ENCODE measurements at regions not wholly inside any gene's neighbourhood (a gene's known extent, or its start where the extent isn't known, plus 50 kb on each side); places are given as distances from the start of the nearest gene placed in this dataset.

DNA sequence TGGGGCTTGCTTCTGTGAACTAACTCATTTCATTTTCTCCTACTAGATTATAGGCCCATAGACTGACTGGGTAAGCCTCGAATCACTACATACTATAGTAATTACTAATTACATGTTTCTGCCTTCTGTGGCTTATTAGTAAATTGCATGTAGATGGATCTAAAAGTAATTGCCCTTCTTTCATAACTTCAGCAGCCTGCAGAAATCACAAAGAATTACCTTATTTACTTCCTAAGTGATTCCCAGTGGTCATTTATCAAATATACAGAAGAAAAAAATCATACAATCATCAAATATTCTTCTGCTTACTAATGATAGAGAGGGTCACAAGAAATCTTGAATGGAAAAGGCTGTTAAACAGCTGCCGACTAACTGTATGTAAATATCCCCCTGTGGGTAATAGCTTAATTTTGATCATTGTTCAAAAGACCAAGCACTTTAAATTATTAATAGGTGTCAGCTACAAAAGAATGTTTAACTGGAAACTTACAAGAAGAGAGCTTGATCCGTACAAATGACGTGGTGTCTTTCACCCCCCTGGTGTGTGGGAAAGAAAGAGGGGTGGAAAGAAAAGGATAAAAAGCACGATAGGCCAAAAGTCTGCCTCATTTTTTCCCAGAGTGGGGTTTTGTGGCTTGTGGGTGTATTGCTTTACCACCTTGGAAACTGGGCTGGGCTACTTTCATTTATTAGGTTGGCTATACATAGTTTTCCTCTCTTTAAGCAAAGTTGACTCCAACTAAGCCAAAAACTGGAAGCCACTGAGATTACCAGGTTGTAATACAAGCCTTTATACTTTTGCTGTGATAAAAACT lies 361.8 kb upstream of the ZMIZ1 start:
- no peak for TF ChIP-seq POLR2AphosphoS5 (IDR thresholded peaks at IDR 0.05; ENCODE audit: low read depth, low read length)
- TF ChIP-seq FOXP2 (optimal IDR thresholded peaks at IDR 0.05; ENCODE audit: borderline replicate concordance, extremely low read depth, extremely low read length, insufficient read depth): no peak
- TF ChIP-seq, protein P1, sequence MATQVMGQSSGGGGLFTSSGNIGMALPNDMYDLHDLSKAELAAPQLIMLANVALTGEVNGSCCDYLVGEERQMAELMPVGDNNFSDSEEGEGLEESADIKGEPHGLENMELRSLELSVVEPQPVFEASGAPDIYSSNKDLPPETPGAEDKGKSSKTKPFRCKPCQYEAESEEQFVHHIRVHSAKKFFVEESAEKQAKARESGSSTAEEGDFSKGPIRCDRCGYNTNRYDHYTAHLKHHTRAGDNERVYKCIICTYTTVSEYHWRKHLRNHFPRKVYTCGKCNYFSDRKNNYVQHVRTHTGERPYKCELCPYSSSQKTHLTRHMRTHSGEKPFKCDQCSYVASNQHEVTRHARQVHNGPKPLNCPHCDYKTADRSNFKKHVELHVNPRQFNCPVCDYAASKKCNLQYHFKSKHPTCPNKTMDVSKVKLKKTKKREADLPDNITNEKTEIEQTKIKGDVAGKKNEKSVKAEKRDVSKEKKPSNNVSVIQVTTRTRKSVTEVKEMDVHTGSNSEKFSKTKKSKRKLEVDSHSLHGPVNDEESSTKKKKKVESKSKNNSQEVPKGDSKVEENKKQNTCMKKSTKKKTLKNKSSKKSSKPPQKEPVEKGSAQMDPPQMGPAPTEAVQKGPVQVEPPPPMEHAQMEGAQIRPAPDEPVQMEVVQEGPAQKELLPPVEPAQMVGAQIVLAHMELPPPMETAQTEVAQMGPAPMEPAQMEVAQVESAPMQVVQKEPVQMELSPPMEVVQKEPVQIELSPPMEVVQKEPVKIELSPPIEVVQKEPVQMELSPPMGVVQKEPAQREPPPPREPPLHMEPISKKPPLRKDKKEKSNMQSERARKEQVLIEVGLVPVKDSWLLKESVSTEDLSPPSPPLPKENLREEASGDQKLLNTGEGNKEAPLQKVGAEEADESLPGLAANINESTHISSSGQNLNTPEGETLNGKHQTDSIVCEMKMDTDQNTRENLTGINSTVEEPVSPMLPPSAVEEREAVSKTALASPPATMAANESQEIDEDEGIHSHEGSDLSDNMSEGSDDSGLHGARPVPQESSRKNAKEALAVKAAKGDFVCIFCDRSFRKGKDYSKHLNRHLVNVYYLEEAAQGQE (IDR thresholded peaks at IDR 0.05; ENCODE audit: insufficient read depth in 1 of 2, low read depth in 2 of 2, low read length in 2 of 2): no peak

DNA sequence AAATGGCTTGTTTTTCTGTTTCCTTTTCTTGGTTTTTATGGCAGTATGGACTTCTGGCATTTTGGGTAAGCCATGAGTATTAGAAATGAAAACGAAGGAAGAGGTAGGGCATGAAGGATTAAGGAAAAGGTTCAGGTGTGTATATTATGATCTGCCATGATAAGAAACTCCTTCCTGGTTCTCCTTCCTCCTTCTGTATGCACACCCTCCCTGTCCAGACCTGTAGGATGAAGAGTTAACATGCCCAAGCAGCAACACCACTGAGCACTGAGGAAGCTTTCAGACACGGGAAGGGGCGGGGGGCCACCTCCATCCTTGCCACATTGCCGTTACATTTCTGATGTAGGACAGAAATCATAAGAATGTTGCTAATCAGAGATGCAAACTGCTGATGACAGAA lies 361.0 kb upstream of the ZMIZ1 start:
- TF ChIP-seq POLR2AphosphoS5 (IDR thresholded peaks at IDR 0.05; ENCODE audit: low read depth, low read length) (no peak), TAF1 (IDR thresholded peaks at IDR 0.05; ENCODE audit: borderline replicate concordance, insufficient read depth, low read length) (no peak), FOXP2 (optimal IDR thresholded peaks at IDR 0.05; ENCODE audit: borderline replicate concordance, extremely low read depth, extremely low read length, insufficient read depth) (no peak), SIN3A (IDR thresholded peaks at IDR 0.05; ENCODE audit: borderline replicate concordance, insufficient read depth, low read length) (no peak)

GRCh38 chr10:78712147-78712546 lies 356.6 kb upstream of the ZMIZ1 start:
- TF ChIP-seq, protein P1 (IDR thresholded peaks at IDR 0.05; ENCODE audit: insufficient read depth in 1 of 2, low read depth in 2 of 2, low read length in 2 of 2): no peak
- TF ChIP-seq SIN3A (IDR thresholded peaks at IDR 0.05; ENCODE audit: borderline replicate concordance, insufficient read depth, low read length) (no peak), TAF1 (IDR thresholded peaks at IDR 0.05; ENCODE audit: borderline replicate concordance, insufficient read depth, low read length) (no peak), POLR2AphosphoS5 (IDR thresholded peaks at IDR 0.05; ENCODE audit: low read depth, low read length) (no peak), FOXP2 (optimal IDR thresholded peaks at IDR 0.05; ENCODE audit: borderline replicate concordance, extremely low read depth, extremely low read length, insufficient read depth) (no peak)

- TF ChIP-seq POLR2AphosphoS5 (IDR thresholded peaks at IDR 0.05; ENCODE audit: low read depth, low read length): no peak
- TF ChIP-seq TAF1 (IDR thresholded peaks at IDR 0.05; ENCODE audit: borderline replicate concordance, insufficient read depth, low read length): no peak
- TF ChIP-seq SIN3A (IDR thresholded peaks at IDR 0.05; ENCODE audit: borderline replicate concordance, insufficient read depth, low read length): no peak
- TF ChIP-seq FOXP2 (optimal IDR thresholded peaks at IDR 0.05; ENCODE audit: borderline replicate concordance, extremely low read depth, extremely low read length, insufficient read depth): no peak
- TF ChIP-seq, protein P1 (IDR thresholded peaks at IDR 0.05; ENCODE audit: insufficient read depth in 1 of 2, low read depth in 2 of 2, low read length in 2 of 2): no peak
These were observed 355.1 kb upstream of the ZMIZ1 start for GRCh38 chr10:78713659-78714058.

GRCh38 chr10:78714225-78714624 lies 354.5 kb upstream of the ZMIZ1 start:
- TF ChIP-seq TAF1 (IDR thresholded peaks at IDR 0.05; ENCODE audit: borderline replicate concordance, insufficient read depth, low read length) (no peak), POLR2AphosphoS5 (IDR thresholded peaks at IDR 0.05; ENCODE audit: low read depth, low read length) (no peak), FOXP2 (optimal IDR thresholded peaks at IDR 0.05; ENCODE audit: borderline replicate concordance, extremely low read depth, extremely low read length, insufficient read depth) (no peak), SIN3A (IDR thresholded peaks at IDR 0.05; ENCODE audit: borderline replicate concordance, insufficient read depth, low read length) (no peak)
- TF ChIP-seq, protein P1 (IDR thresholded peaks at IDR 0.05; ENCODE audit: insufficient read depth in 1 of 2, low read depth in 2 of 2, low read length in 2 of 2): no peak
